Uterus (tissue), 3 donors: ENCODE measurements at regions not wholly inside any gene's neighbourhood (a gene's known extent, or its start where the extent isn't known, plus 50 kb on each side); places are given as distances from the start of the nearest gene placed in this dataset.

Experiments used
- DNase-seq, 2 donors: peaks; one replicate each; pipeline ENCODE4 v3.0.0-alpha.2; 2019 to 2020
- H3K27ac ChIP-seq, 2 donors: fragments of 200-600 bp; sonication (generic); 1 replicate in 1 of 2; 2 replicates in 1 of 2; pipeline ENCODE4 v1.5.1; 2016 to 2018
- H3K27me3 ChIP-seq, 2 donors: fragments of 200-600 bp; sonication (generic); one replicate each; pipeline ENCODE4 v1.5.1; 2018 to 2019; ENCODE audit warnings: control low read depth in 1 of 2
- H3K36me3 ChIP-seq, 2 donors: fragments of 200-600 bp; sonication (generic); one replicate each; pipeline ENCODE4 v1.5.1; 2019; ENCODE audit warnings: control low read depth in 1 of 2
- H3K4me1 ChIP-seq, 2 donors: fragments of 200-600 bp; sonication (generic); one replicate each; pipeline ENCODE4 v1.5.1; 2018 to 2019; ENCODE audit warnings: control low read depth in 1 of 2
- H3K4me3 ChIP-seq, 2 donors: fragments of 200-600 bp; sonication (generic); 1 replicate in 1 of 2; 2 replicates in 1 of 2; pipeline ENCODE4 v1.5.1; 2018 to 2019; ENCODE audit warnings: mild to moderate bottlenecking in 1 of 2
- H3K9me3 ChIP-seq, 2 donors: fragments of 200-600 bp; sonication (generic); one replicate each; pipeline ENCODE4 v1.5.1; 2019; ENCODE audit warnings: control low read depth in 1 of 2
- CTCF ChIP-seq, 4 experiments: fragments of 200-600 bp in 2 of 4; fragments of 450-650 bp in 2 of 4; sonication (generic) in 2 of 4; IDR thresholded peaks; one replicate each; pipeline ENCODE4 v1.5.1; 2016 to 2019; ENCODE audit warnings: antibody characterized with exemption in 4 of 4, mild to moderate bottlenecking in 2 of 4, moderate library complexity in 1 of 4
- POLR2A ChIP-seq, 2 donors: fragments of 450-650 bp; IDR thresholded peaks; one replicate each; pipeline ENCODE4 v1.6.1; 2016; ENCODE audit warnings: antibody characterized with exemption in 2 of 2, mild to moderate bottlenecking in 1 of 2, moderate library complexity in 1 of 2
- intact Hi-C: fragments of 100-400 bp; cut with DNase I; formaldehyde crosslinking; loops from one replicate; pipeline ENCODE4 v1.15.1; 2023; ENCODE audit warnings: low total_unique reads
- donor health status: DM: yes; HTN: yes; CAD: no.

GRCh38 chr9:19640014-19640413 is 148.8 kb downstream of the SLC24A2 start:
- Histone ChIP-seq H3K4me1 (no peaks in the 10 kb centered on the region), H3K4me3 (no peak overlapping the region), H3K27me3 (no peaks in the 10 kb centered on the region), H3K27ac (no peak overlapping the region), H3K36me3 (no peaks in the 10 kb centered on the region), H3K9me3 (no peaks in the 10 kb centered on the region)
- TF ChIP-seq CTCF (IDR thresholded peaks at IDR 0.05) (no peak), POLR2A (IDR thresholded peaks at IDR 0.05) (no peak)
- intact Hi-C loops, result no loop called here
- DNase-seq, result no peak

- intact Hi-C loops, result no loop called here
- H3K27me3 ChIP-seq, result no peaks in the 10 kb centered on the region
- H3K9me3 ChIP-seq, result no peaks in the 10 kb centered on the region
- H3K36me3 ChIP-seq, result no peaks in the 10 kb centered on the region
- no peak overlapping the region for H3K4me3 ChIP-seq
- DNase-seq, result no peak
- H3K27ac ChIP-seq, result no peak overlapping the region
- no peaks in the 10 kb centered on the region for H3K4me1 ChIP-seq
- TF ChIP-seq POLR2A (IDR thresholded peaks at IDR 0.05), result no peak
- no peak for TF ChIP-seq CTCF (IDR thresholded peaks at IDR 0.05)
Measured at GRCh38 chr9:19637084-19637483, 151.8 kb downstream of the SLC24A2 start.

- no peak overlapping the region for H3K27ac ChIP-seq
- intact Hi-C loops, result no loop called here
- DNase-seq, result no peak
- TF ChIP-seq POLR2A (IDR thresholded peaks at IDR 0.05) (no peak), CTCF (IDR thresholded peaks at IDR 0.05) (no peak)
- H3K36me3 ChIP-seq, result no peaks in the 10 kb centered on the region
- H3K4me3 ChIP-seq, result no peak overlapping the region
- H3K9me3 ChIP-seq, result no peaks in the 10 kb centered on the region
- no peaks in the 10 kb centered on the region for H3K4me1 ChIP-seq
- H3K27me3 ChIP-seq, result no peaks in the 10 kb centered on the region
Measured at GRCh38 chr9:19634881-19635280, 154.0 kb downstream of the SLC24A2 start.

- H3K4me3 ChIP-seq, result no peak overlapping the region
- TF ChIP-seq CTCF (IDR thresholded peaks at IDR 0.05), result no peak
- TF ChIP-seq POLR2A (IDR thresholded peaks at IDR 0.05), result no peak
- no peaks in the 10 kb centered on the region for H3K36me3 ChIP-seq
- no peak for DNase-seq
- no peak overlapping the region for H3K27ac ChIP-seq
- H3K27me3 ChIP-seq, result no peaks in the 10 kb centered on the region
- no peaks in the 10 kb centered on the region for H3K9me3 ChIP-seq
- no peaks in the 10 kb centered on the region for H3K4me1 ChIP-seq
- intact Hi-C loops, result no loop called here
Measured at GRCh38 chr9:19631181-19631580, 157.7 kb downstream of the SLC24A2 start.

- H3K4me1 ChIP-seq, result no peaks in the 10 kb centered on the region
- intact Hi-C loops, result no loop called here
- DNase-seq, result no peak
- no peaks in the 10 kb centered on the region for H3K36me3 ChIP-seq
- TF ChIP-seq CTCF (IDR thresholded peaks at IDR 0.05), result no peak
- TF ChIP-seq POLR2A (IDR thresholded peaks at IDR 0.05), result no peak
- no peaks in the 10 kb centered on the region for H3K27me3 ChIP-seq
- no peaks in the 10 kb centered on the region for H3K9me3 ChIP-seq
- H3K27ac ChIP-seq, result no peak overlapping the region
- no peak overlapping the region for H3K4me3 ChIP-seq
Measured at GRCh38 chr9:19630760-19631159, 158.1 kb downstream of the SLC24A2 start.
